Lung (tissue), 11 donors: ENCODE measurements at regions not wholly inside any gene's neighbourhood (a gene's known extent, or its start where the extent isn't known, plus 50 kb on each side); places are given as distances from the start of the nearest gene placed in this dataset.

Experiments
- ATAC-seq: fragments of 200-7000 bp; cut with Tn5 transposase; one replicate; pipeline ENCODE4 v1.9.1; 2020; ENCODE audit warnings: moderate number of reproducible peaks; ENCODE audit not compliant: insufficient read depth, low FRiP score
- DNase-seq, 3 donors: peaks; one replicate each; pipeline ENCODE4 v3.0.0-alpha.2; 2013 to 2017
- H3K27ac ChIP-seq, 2 donors: one replicate each; pipeline ENCODE4 v1.5.1; 2013; ENCODE audit warnings: mild to moderate bottlenecking in 2 of 2, moderate library complexity in 2 of 2, control low read depth in 1 of 2, inconsistent platforms in 1 of 2, low read depth in 1 of 2, low read length in 1 of 2
- H3K27me3 ChIP-seq, 3 donors: one replicate each; pipeline ENCODE4 v1.5.1; 2013; ENCODE audit warnings: low read length in 2 of 3; ENCODE audit not compliant: control insufficient read depth in 3 of 3, insufficient read depth in 3 of 3
- H3K36me3 ChIP-seq, 4 donors: one replicate each; pipeline ENCODE4 v1.5.1; 2013; ENCODE audit warnings: low read length in 4 of 4, mild to moderate bottlenecking in 1 of 4, moderate library complexity in 1 of 4; ENCODE audit not compliant: control insufficient read depth in 4 of 4, insufficient read depth in 4 of 4
- H3K4me1 ChIP-seq, 5 donors: one replicate each; pipeline ENCODE4 v1.5.1; 2013; ENCODE audit warnings: low read length in 5 of 5, mild to moderate bottlenecking in 2 of 5, moderate library complexity in 1 of 5; ENCODE audit not compliant: control insufficient read depth in 5 of 5, insufficient read depth in 5 of 5
- H3K4me3 ChIP-seq: one replicate; pipeline ENCODE4 v1.5.1; 2013; ENCODE audit warnings: mild to moderate bottlenecking, control low read depth, moderate library complexity
- H3K9ac ChIP-seq, 2 donors: one replicate each; pipeline ENCODE4 v1.5.1; 2013; ENCODE audit warnings: low read length in 2 of 2, control low read depth in 1 of 2; ENCODE audit not compliant: insufficient read depth in 1 of 2
- H3K9me3 ChIP-seq, 4 donors: one replicate each; pipeline ENCODE4 v1.5.1; 2013; ENCODE audit warnings: low read length in 3 of 4, mild to moderate bottlenecking in 1 of 4, moderate library complexity in 1 of 4; ENCODE audit not compliant: control insufficient read depth in 4 of 4, insufficient read depth in 3 of 4
- WGBS, 2 donors: extraction: QIAGEN DNeasy Blood & Tissue Kit; methylation state at CpG; one replicate each; pipeline ENCODE4 v1.1.7; 2013; 5-methylcytosine and 5-hydroxymethylcytosine counted together
- TF ChIP-seq, protein P1 (sequence below): IDR thresholded peaks from 2 replicates; pipeline ENCODE4 v1.5.1; 2012; ENCODE audit warnings: mild to moderate bottlenecking; ENCODE audit errors: control extremely low read depth, extremely low read depth
- donor health status: control.
- donor health status: control.
- donor health status: Bipolar disorder and iron deficiency.
- donor health status: healthy.
- donor health status: DM: yes; HTN: yes; CAD: no.

GRCh38 chr3:167876620-167877281 lies 141.2 kb downstream of the SERPINI1 start:
- no peaks in the 10 kb centered on the region for H3K36me3 ChIP-seq

More at GRCh38 chr3:167876620-167877281, 141.2 kb downstream of the SERPINI1 start:
- H3K4me1 ChIP-seq: peaks cover 0 to 14% (median 0%) of the 10 kb centered on the region in 5 donors
- H3K9ac ChIP-seq: no peak overlapping the region
- WGBS, 2 donors: 25 to 26% methylated on average over 3 of the region's 3 CpGs
- TF ChIP-seq, protein P1, sequence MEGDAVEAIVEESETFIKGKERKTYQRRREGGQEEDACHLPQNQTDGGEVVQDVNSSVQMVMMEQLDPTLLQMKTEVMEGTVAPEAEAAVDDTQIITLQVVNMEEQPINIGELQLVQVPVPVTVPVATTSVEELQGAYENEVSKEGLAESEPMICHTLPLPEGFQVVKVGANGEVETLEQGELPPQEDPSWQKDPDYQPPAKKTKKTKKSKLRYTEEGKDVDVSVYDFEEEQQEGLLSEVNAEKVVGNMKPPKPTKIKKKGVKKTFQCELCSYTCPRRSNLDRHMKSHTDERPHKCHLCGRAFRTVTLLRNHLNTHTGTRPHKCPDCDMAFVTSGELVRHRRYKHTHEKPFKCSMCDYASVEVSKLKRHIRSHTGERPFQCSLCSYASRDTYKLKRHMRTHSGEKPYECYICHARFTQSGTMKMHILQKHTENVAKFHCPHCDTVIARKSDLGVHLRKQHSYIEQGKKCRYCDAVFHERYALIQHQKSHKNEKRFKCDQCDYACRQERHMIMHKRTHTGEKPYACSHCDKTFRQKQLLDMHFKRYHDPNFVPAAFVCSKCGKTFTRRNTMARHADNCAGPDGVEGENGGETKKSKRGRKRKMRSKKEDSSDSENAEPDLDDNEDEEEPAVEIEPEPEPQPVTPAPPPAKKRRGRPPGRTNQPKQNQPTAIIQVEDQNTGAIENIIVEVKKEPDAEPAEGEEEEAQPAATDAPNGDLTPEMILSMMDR: no peak
- H3K4me3 ChIP-seq: no peak overlapping the region
- ATAC-seq (no peak), DNase-seq (peak; percentile 15 to 71 (median 61))
- H3K27ac ChIP-seq: peak overlapping the region; percentile 6 to 62
- H3K9me3 ChIP-seq: no peaks in the 10 kb centered on the region
- H3K27me3 ChIP-seq: no peaks in the 10 kb centered on the region
